ENCODE measurements at regions not wholly inside any gene's neighbourhood (a gene's known extent, or its start where the extent isn't known, plus 50 kb on each side); places are given as distances from the start of the nearest gene placed in this dataset.

DNA sequence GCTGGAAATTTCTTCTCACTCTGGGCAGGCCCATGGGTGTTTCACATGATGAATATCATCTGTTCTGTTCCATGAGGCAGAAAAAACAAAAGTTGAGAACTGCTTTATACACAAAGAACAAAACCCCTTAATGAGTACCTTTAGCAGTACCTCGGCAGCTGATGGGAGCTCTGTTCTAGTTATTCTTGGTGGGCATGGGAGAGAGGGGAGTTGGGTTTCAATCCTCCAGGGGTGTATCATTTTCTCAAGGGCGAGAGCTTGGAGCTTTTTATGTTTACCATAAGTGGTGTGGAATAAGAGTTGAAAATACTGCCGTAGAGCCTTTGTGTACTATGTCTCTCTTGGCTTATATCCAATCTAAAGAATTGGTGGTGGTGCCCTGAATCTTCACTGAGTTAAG is 103.3 kb upstream of the ZNF608 start:
- Histone ChIP-seq H3K27me3 (ENCODE audit: insufficient read depth, insufficient read length) (no peaks in the 10 kb centered on the region), H3K4me1 (ENCODE audit: insufficient read depth, insufficient read length) (no peaks in the 10 kb centered on the region), H3K36me3 (ENCODE audit: insufficient read depth, insufficient read length, low read length) (no peaks in the 10 kb centered on the region), H3K4me3 (ENCODE audit: insufficient read length, low read depth) (no peak overlapping the region), H3K9me3 (ENCODE audit: insufficient read depth, low read length) (no peaks in the 10 kb centered on the region), H3K9ac (ENCODE audit: insufficient read length, low read depth) (no peak overlapping the region)
- no peak for TF ChIP-seq YY1 (IDR thresholded peaks at IDR 0.05; ENCODE audit: insufficient read depth, insufficient read length)
- no peak for TF ChIP-seq ZNF274 (IDR thresholded peaks at IDR 0.05; ENCODE audit: low read depth, low read length)
- TF ChIP-seq SUZ12 (IDR thresholded peaks at IDR 0.05; ENCODE audit: extremely low read depth, insufficient read depth, insufficient read length) = no peak
- no peak for DNase-seq (ENCODE audit: low read depth, low spot score)

DNA sequence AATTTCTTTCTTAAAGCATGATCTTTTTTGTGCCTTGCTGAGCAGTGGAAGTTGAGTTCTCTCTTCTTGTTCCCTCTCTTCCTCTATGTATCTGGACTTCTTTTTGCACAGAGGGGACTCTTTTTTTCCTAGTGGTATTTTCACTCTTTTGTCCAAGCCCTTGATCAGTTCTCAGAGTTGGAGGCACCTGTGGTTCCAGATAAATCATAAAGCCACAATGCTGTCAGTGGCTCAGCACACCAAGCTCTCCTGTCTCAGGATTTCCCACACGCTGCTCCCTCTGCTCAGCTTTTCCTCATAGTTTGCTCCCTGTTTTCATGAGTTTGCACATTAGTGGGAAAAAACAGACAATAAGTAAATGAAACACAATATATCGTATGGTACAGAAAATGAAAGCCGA is 110.3 kb upstream of the ZNF608 start:
- H3K4me1 ChIP-seq (ENCODE audit: insufficient read depth, insufficient read length) = no peaks in the 10 kb centered on the region
- no peaks in the 10 kb centered on the region for H3K9me3 ChIP-seq (ENCODE audit: insufficient read depth, low read length)
- H3K36me3 ChIP-seq (ENCODE audit: insufficient read depth, insufficient read length, low read length) = no peaks in the 10 kb centered on the region
- TF ChIP-seq ZNF274 (IDR thresholded peaks at IDR 0.05; ENCODE audit: low read depth, low read length) (no peak), SUZ12 (IDR thresholded peaks at IDR 0.05; ENCODE audit: extremely low read depth, insufficient read depth, insufficient read length) (no peak), YY1 (IDR thresholded peaks at IDR 0.05; ENCODE audit: insufficient read depth, insufficient read length) (no peak)
- no peak overlapping the region for H3K9ac ChIP-seq (ENCODE audit: insufficient read length, low read depth)
- no peaks in the 10 kb centered on the region for H3K27me3 ChIP-seq (ENCODE audit: insufficient read depth, insufficient read length)
- DNase-seq (ENCODE audit: low read depth, low spot score) = no peak
- no peak overlapping the region for H3K4me3 ChIP-seq (ENCODE audit: insufficient read length, low read depth)

DNA sequence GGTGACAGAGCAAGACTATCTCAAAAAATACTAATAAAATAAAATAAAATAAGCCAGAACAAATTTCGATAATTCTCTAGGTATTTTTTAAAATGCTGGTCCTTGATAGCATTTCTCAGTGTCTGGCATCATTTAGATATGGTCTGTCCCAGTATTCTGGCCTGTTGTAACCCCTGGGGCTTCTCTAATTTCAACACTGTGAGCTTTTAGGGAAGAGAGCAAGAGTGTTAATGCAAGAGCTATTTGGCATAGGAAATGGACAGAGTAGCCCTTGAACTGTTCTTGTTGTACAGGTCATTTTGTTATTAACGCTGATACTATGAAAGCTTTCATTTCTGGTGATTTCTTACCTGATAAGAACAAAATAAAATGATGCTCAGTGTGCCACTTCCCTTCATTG is 112.2 kb upstream of the ZNF608 start:
- Histone ChIP-seq H3K9me3 (ENCODE audit: insufficient read depth, low read length) (no peaks in the 10 kb centered on the region), H3K27me3 (ENCODE audit: insufficient read depth, insufficient read length) (no peaks in the 10 kb centered on the region), H3K9ac (ENCODE audit: insufficient read length, low read depth) (no peak overlapping the region), H3K36me3 (ENCODE audit: insufficient read depth, insufficient read length, low read length) (no peaks in the 10 kb centered on the region), H3K4me1 (ENCODE audit: insufficient read depth, insufficient read length) (no peaks in the 10 kb centered on the region), H3K4me3 (ENCODE audit: insufficient read length, low read depth) (no peak overlapping the region)
- DNase-seq (ENCODE audit: low read depth, low spot score) = no peak
- TF ChIP-seq ZNF274 (IDR thresholded peaks at IDR 0.05; ENCODE audit: low read depth, low read length) (no peak), YY1 (IDR thresholded peaks at IDR 0.05; ENCODE audit: insufficient read depth, insufficient read length) (no peak), SUZ12 (IDR thresholded peaks at IDR 0.05; ENCODE audit: extremely low read depth, insufficient read depth, insufficient read length) (no peak)

DNA sequence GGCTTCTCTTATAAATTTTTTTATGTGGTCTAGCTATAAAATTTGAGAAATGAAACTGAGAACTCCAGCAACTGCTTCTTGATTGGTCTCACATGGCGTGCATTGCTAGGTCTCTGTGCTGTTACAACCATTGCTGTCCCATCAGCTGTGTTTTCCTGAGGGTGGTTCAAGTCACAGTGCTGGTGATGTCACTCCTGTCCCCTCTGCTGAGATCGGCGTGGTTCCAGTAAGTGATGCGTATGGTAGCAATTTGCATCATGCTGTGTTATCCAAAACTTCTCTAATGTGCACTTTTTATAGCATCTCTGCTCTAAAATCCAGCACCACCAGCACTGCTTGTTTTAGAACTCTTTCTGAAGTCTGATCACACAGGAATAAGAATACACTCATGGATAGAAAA is 112.6 kb upstream of the ZNF608 start:
- DNase-seq (ENCODE audit: low read depth, low spot score) = no peak
- Histone ChIP-seq H3K9ac (ENCODE audit: insufficient read length, low read depth) (no peak overlapping the region), H3K9me3 (ENCODE audit: insufficient read depth, low read length) (no peaks in the 10 kb centered on the region), H3K4me1 (ENCODE audit: insufficient read depth, insufficient read length) (no peaks in the 10 kb centered on the region), H3K36me3 (ENCODE audit: insufficient read depth, insufficient read length, low read length) (no peaks in the 10 kb centered on the region), H3K27me3 (ENCODE audit: insufficient read depth, insufficient read length) (no peaks in the 10 kb centered on the region), H3K4me3 (ENCODE audit: insufficient read length, low read depth) (no peak overlapping the region)
- TF ChIP-seq YY1 (IDR thresholded peaks at IDR 0.05; ENCODE audit: insufficient read depth, insufficient read length) = no peak
- TF ChIP-seq ZNF274 (IDR thresholded peaks at IDR 0.05; ENCODE audit: low read depth, low read length) = no peak
- no peak for TF ChIP-seq SUZ12 (IDR thresholded peaks at IDR 0.05; ENCODE audit: extremely low read depth, insufficient read depth, insufficient read length)

DNA sequence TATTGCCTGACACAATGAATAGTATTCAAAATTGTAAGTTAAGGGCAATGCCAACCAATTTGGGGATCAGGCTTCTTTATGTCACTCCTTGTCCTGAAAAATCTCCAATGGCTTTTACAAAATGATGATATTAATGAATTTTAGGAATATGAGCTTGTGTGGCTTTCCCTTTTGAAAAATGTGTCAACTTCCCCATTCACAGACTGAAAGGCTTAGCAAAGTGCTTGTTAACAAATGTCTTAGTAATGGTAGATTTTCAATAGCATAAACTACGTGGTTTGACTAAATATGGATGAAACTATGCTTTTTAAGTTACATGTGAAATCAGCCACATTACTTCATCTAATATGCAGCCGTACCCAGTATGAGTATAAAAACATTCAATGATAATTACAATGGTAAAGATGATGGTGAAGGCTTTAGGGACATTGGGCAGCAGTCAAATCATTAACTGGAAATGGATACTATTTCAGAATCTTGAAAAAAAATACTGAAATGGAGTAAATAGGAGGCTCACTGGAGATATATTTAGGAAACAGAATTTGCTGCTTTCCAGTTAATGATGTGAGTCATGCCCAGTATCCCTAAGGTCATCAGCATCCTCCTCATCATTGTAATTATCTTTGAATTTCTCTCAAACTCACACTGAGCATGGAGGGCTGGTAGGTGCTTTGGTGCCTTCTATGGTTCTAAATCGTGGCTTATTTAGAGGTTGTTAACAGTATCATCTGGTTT is 113.3 kb upstream of the ZNF608 start:
- Histone ChIP-seq H3K27me3 (ENCODE audit: insufficient read depth, insufficient read length) (no peaks in the 10 kb centered on the region), H3K36me3 (ENCODE audit: insufficient read depth, insufficient read length, low read length) (no peaks in the 10 kb centered on the region), H3K9me3 (ENCODE audit: insufficient read depth, low read length) (no peaks in the 10 kb centered on the region), H3K9ac (ENCODE audit: insufficient read length, low read depth) (no peak overlapping the region), H3K4me1 (ENCODE audit: insufficient read depth, insufficient read length) (no peaks in the 10 kb centered on the region), H3K4me3 (ENCODE audit: insufficient read length, low read depth) (no peak overlapping the region)
- TF ChIP-seq ZNF274 (IDR thresholded peaks at IDR 0.05; ENCODE audit: low read depth, low read length) (no peak), SUZ12 (IDR thresholded peaks at IDR 0.05; ENCODE audit: extremely low read depth, insufficient read depth, insufficient read length) (no peak), YY1 (IDR thresholded peaks at IDR 0.05; ENCODE audit: insufficient read depth, insufficient read length) (no peak)
- DNase-seq (ENCODE audit: low read depth, low spot score) = no peak

DNA sequence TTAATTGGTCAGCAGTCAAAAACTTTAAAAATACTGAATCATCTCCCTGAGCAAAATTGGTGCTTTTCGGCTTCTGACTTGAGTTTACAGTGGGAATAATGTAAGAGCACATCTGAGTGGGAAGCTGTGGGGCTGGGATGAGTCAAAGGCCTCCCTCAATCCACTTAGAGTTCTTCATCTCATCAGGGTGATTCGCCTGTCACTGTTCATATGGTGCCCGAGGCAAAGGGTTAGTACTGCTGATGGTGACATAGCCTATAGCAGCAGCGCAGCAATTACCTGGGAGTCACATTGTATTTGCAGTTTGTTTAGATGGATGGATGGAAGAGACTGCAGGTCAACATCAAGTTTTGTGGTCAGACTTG is 113.8 kb upstream of the ZNF608 start:
- no peaks in the 10 kb centered on the region for H3K4me1 ChIP-seq (ENCODE audit: insufficient read depth, insufficient read length)
- TF ChIP-seq YY1 (IDR thresholded peaks at IDR 0.05; ENCODE audit: insufficient read depth, insufficient read length) (no peak), SUZ12 (IDR thresholded peaks at IDR 0.05; ENCODE audit: extremely low read depth, insufficient read depth, insufficient read length) (no peak), ZNF274 (IDR thresholded peaks at IDR 0.05; ENCODE audit: low read depth, low read length) (no peak)
- H3K36me3 ChIP-seq (ENCODE audit: insufficient read depth, insufficient read length, low read length) = no peaks in the 10 kb centered on the region
- H3K9ac ChIP-seq (ENCODE audit: insufficient read length, low read depth) = no peak overlapping the region
- no peaks in the 10 kb centered on the region for H3K9me3 ChIP-seq (ENCODE audit: insufficient read depth, low read length)
- no peak for DNase-seq (ENCODE audit: low read depth, low spot score)
- no peaks in the 10 kb centered on the region for H3K27me3 ChIP-seq (ENCODE audit: insufficient read depth, insufficient read length)
- H3K4me3 ChIP-seq (ENCODE audit: insufficient read length, low read depth) = no peak overlapping the region

DNA sequence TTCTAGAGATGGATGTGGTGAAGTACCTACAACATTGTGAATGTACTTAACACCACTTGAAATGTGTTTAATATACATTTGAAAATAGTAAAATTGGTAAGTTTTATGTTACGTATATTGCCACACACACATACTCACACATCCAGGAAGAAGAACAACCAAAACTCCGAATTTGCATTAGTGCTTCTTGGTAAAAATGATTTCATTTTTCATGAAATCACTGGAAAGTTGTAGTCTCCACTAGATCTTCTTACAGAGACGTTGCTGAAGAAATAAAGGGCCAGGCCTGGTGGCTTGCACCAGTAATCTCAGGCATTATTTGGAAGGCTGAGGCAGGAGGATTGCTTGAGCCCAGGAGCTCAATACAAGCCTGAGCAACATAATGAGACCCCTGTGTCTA is 118.6 kb upstream of the ZNF608 start:
- no peak for TF ChIP-seq SUZ12 (IDR thresholded peaks at IDR 0.05; ENCODE audit: extremely low read depth, insufficient read depth, insufficient read length)
- no peak for TF ChIP-seq ZNF274 (IDR thresholded peaks at IDR 0.05; ENCODE audit: low read depth, low read length)
- no peak for TF ChIP-seq YY1 (IDR thresholded peaks at IDR 0.05; ENCODE audit: insufficient read depth, insufficient read length)
- Histone ChIP-seq H3K36me3 (ENCODE audit: insufficient read depth, insufficient read length, low read length) (no peaks in the 10 kb centered on the region), H3K27me3 (ENCODE audit: insufficient read depth, insufficient read length) (no peaks in the 10 kb centered on the region), H3K9ac (ENCODE audit: insufficient read length, low read depth) (no peak overlapping the region), H3K4me1 (ENCODE audit: insufficient read depth, insufficient read length) (no peaks in the 10 kb centered on the region), H3K9me3 (ENCODE audit: insufficient read depth, low read length) (no peaks in the 10 kb centered on the region), H3K4me3 (ENCODE audit: insufficient read length, low read depth) (no peak overlapping the region)
- no peak for DNase-seq (ENCODE audit: low read depth, low spot score)
